HG03066 (cell line): ENCODE measurements at regions not wholly inside any gene's neighbourhood (a gene's known extent, or its start where the extent isn't known, plus 50 kb on each side); places are given as distances from the start of the nearest gene placed in this dataset.
"Not testable (repeated sequence)": the region's sequence is repeated elsewhere in the genome, so short reads cannot be mapped to it uniquely, and the experiment has no call there.

Experiments used
- ATAC-seq: cut with Tn5 transposase; IDR thresholded peaks from one replicate; pipeline ENCODE4 v1.9.1; 2021; ENCODE audit warnings: low read depth; ENCODE audit not compliant: unreplicated experiment

DNA sequence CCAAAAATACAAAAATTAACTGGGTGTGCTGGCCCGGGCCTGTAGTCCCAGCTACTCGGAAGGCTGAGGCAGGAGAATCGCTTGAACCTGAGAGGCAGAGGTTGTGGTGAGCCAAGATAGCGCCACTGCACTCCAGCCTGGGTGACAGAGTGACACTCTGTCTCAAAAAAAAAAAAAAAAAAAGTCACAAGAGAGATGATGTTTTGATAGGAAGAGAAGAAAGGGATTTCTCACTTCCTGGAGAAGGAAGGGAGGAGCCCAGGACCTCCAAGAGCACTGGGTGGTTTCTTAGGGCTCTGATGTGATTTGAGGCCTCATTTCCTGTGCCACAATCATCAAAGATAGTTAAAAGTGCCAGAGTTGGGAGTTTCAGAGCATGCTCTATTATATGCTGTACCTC is 1048.3 kb downstream of the BCL11B start:
- not testable (repeated sequence) for ATAC-seq

- ATAC-seq, result no peak
These were observed 1045.6 kb downstream of the BCL11B start for GRCh38 chr14:98226411-98226810.

DNA sequence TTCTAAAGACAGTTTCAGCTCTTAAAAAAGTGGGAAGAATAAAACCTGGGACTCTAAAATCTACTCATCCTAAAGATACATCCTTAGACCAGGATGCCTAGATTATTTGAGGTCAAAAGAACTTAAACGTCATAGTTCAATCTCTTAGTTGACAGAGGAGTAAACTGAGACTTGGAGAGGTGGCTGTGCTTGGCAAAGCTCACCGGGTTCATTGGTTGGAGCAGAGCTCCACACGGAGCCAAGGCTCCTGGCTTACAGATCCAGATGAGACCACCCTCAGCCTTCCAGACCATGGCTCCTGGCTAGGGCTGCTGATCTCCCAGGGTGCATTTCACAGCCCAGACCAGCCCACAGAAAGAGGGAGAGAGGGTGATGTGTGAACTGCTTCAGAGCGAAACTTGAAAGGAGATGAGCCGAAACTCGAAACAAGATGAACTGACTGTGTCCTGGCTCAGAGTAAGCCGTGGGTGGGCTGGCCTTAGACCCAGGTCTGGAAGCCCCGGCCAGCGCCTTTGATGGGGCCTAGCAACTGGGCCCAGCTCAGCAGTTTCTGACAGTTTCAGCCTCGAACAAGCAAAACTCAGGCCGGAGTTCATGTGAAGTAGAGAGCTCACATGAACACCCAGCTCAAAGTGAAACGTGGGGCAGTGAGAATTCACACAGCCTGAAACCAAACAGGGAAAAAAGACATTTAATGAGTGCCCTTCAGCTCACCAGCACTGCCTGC is 1044.8 kb downstream of the BCL11B start:
- peak; percentile 85 for ATAC-seq

- peak; percentile 14 for ATAC-seq
These were observed 1044.3 kb downstream of the BCL11B start for GRCh38 chr14:98227727-98228111.

DNA sequence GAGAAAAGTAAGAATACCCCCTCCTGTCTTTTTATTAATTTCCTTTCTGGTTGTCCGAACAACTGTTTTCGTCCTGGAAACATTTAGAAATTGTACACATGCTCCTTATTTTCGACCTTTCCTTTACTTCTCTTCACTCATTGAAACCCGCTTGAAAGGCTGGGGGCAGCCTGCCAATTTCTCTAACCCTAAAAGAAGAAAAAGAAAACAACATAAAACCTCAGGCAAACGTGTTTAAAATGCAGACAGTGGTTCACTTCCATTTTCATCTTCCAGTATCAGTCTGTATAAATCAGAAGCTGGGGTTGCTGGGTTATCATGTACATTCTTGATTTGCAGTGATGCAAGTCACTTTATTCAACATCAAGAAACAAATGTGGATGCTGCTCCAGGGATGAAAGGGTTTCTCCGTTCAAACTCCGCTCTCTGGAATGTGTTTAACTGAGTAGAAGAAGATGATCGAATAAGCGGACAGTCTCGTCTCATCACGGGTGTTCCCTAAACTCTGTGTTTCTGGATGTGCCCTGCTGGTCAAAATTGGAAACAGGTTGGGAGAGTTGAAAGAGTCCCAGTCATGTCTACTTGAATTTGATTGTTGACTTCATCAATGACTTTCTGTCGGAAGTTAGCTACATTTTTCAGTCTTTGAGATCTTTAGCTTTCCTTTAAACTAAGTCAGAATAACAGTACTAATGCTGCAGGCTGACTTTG is 1042.2 kb downstream of the BCL11B start:
- ATAC-seq, result no peak

DNA sequence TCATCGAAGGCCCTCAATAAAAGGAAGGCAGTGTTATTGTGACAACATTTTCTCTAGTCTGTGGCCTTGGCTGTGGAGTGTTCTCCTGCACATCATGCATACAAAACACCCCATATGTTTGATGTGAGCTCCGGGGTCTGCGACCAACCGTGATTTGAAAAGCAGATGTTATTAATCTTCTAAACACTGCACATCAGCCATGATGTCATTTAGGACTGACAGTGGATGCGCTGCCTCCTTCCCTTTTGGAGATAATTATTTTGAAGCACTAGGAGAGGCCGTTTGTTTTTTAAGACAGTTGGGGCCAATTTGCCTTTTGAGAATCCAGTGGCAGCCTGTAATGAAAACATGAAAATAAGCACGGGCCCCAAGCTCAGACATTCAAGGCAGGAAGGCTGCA is 1041.6 kb downstream of the BCL11B start:
- no peak for ATAC-seq

- ATAC-seq, result no peak
These were observed 1040.8 kb downstream of the BCL11B start for GRCh38 chr14:98231210-98231609.

DNA sequence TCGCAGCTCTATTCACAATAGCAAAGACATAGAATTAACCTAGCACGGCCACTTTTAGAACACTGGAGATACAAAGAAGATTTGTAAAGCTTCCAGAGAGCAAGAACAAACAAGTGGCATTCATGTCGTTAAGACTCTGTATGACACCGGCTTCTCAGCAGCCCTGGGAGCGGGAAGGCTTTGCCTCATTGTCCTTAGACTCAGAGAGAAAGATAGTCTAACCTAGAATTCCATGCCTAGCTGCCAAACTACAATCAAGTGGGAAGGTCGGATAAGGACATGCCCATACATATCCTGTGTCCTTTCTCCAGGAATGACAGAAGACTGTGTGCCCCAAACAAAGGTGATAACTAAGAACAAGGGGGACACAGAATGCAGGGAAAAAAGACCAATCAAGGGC is 1038.3 kb downstream of the BCL11B start:
- ATAC-seq, result no peak

DNA sequence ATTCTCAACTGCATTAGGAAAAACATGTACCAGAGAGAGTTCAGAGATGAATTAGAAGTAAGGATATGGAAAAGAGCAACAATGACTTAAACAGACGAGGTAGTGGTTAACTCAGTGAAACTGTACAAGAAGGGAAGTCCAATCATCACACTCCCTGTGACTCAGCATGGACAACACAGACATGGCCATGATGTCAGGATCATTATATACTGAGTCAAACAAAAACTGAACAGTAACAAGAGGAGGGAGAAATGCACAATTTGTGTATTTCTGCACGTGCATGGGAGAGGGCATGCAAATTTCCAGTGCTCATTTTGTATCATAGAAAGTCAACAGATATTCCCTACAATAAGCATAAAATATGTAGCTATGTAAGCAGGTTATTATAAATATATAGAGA is 1037.8 kb downstream of the BCL11B start:
- ATAC-seq, result no peak

GRCh38 chr14:98236314-98236713 is 1035.7 kb downstream of the BCL11B start:
- no peak for ATAC-seq

- ATAC-seq, result no peak
These were observed 1034.1 kb downstream of the BCL11B start for GRCh38 chr14:98237939-98238338.

DNA sequence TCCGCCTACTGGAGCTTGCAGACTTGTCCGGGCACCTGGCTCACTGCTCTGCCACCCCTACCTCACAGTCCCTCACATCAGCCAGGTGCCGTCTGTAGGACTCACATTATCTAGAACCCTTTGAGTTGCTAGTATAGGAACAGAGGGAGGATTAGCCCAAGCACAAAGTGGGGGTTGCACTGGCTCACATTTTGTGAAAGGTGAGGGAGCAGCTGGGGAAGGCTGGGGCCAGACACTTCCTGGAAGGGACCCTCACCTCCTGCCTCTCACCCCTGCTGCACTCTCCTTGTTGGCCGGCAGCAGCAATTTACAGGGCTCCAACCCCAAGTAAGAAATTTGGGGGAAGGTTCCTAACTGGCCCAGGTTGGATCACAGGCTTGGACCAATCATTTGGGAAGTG is 1031.6 kb downstream of the BCL11B start:
- no peak for ATAC-seq

DNA sequence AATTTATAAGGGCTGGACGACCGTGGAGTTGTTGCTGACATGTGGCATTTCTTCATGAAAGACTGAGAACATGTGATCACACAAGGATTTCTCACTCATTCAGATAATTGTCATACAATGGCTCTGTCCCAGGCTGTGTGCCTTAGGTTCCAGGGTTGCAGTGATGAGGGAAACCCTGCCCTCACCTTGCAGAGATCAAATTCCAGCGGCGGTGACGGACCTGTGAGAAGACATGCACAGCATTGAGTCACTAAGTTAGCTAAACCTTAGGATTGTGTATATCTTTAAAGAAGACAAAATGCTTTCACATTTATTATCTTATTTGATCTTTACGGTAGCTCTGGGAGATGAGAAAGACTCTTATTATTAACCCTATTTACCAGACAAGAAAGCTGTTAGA is 1029.1 kb downstream of the BCL11B start:
- ATAC-seq, result no peak

DNA sequence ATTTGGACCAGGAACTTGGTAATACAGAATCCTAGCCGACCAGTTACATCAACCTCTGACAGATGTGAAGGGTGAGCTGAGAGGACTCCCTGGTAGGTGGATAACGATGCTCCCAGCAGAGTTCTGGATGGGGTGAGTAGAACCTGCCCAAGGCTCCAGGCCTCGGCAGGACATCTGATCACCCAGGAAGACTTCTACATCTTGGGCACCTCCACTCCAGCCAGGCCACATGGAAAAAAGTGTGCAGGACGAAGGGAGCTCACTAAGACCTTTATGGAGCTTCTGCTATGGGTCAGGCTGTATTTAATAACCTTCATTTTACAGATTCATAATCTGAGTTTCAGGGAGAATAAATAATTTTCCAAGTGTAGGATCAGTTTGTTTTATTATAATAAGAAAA is 1028.7 kb downstream of the BCL11B start:
- ATAC-seq, result no peak

DNA sequence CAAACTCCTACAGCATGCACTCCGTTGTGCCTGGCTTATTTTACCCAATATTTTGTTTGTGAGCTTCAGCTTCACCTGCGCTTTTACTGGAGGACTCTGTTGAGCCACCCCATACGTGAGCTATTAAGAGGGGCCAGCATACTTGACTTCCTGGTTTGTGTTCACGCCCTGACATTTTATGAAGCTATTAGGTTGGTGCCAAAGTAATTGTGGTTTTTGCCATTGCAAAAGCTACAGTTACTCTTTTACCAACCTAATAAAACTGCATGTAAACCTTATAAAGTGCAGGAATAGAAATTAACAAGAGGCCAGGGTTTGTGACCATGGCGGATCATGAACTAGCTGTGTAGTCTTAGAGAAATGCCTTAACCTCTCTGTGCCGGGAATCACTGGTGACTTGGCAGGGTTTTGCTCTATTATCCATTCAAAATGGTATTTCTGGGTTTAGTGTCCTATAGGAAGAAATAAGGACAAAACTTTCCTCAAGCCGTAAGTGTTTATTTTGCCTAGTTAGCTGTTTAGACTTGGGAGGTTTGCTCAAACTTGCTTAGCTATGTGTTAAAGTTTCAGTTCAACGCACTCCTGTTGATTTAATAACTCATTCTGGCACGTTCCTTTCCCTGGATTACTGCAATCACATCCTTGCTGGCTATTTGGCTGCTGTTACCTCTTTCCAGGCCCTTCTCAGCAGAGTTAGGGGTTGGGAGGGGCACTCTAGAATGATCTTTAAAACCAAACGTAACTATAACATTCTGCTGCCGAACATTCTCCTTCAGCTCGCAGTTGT is 1027.6 kb downstream of the BCL11B start:
- no peak for ATAC-seq

DNA sequence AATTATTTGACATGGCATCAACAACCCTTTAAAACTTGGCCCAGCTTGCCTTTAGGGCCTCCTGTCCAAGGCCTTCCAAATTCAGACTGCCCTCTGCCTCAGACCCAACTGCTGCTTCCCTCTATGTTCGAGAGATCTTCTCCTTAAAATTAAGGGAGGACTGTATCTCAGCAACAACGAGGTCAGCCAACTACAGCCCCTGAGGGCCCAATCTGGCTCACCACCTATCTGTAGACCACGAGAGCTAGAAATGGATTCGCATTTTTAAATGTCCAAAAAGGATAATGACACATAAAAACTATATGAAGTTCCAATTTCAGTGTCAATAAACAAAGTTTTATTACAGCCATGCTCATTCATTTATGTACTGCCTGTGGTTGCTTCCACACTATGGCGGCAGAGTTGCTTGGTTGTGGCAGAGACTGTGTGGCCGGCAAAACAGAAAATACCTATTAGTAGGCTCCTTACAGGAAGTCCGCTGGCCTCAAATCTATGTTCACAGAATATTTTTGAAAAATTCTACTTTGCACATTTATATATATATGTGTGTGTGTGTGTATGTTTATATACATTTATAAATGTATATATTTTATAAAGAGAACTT is 1026.9 kb downstream of the BCL11B start:
- ATAC-seq, result no peak

DNA sequence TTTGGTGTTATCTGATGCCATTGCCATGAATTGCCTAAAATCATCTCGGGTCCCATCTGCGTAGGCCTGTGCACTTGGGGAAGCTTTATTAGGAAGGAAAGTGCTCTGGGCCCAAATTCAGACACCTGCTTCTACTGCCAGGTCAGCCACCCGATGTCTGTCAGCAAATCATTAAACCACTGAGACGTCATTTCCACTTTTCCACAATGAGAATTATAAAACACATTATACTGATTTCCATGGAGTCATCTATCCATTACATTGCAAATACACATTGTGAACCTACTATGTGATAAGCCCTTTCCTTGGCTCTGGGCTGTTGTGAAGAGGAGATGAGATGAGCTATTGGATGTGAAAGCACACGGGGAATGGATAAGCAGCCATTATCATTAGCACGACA is 1022.9 kb downstream of the BCL11B start:
- ATAC-seq, result no peak

GRCh38 chr14:98249476-98249875 is 1022.5 kb downstream of the BCL11B start:
- ATAC-seq, result no peak

DNA sequence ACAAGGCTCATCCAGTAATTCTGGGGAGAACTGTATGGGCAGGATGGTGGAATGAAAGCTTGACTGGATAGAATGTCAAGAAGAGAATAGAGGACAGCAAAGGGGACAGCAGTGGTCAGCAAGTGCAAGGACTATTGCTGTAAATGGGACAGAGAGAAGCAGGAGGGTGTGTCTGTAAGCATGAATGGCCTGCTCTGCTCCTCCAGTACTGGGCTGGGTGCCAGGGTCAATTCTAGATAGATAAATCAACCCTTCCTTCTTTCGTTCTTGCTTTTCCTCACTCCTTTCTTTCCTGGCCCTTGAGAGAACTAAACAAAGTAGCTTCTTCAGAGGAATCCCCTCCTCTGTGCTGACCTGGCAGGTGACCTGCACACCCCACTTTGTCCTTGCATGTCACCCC is 1019.2 kb downstream of the BCL11B start:
- no peak for ATAC-seq

DNA sequence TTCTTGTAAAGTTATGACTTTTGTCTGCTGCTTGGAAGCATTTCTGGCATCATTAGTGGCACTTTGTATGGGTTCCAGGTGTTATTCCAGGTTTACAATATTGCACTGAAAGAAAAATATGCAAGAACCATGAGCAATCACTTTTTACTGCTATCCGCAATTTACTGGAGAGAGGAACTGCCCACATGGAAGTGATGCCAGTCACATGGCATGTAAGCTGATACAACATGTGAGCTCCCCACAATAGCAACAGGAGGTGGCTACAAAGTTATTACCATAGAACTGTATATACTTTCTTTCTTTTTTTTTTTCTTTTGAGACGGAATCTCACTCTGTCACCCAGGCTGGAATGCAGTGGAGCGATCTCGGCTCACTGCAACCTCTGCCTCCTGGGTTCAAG is 1012.1 kb downstream of the BCL11B start:
- ATAC-seq, result no peak

DNA sequence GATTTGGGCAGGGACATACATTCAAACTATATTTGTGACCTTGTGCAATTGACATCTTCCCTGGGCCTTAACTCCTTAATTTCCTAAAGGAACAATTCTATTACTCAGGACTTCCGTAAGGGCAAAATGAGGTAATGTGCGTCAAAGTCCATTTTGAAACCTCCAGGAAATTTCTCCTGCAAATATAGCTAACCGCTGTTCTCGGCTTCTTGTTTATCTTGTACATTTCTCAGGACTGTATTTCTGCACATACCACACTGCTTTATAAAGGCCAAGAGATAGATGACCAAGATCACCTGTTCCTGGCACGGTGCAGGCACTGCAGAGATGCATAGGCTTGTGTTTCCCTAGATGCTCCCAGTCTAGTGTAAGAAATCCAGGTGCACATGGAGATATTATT is 1009.4 kb downstream of the BCL11B start:
- no peak for ATAC-seq
